H1 (cell line): ENCODE measurements at regions not wholly inside any gene's neighbourhood (a gene's known extent, or its start where the extent isn't known, plus 50 kb on each side); places are given as distances from the start of the nearest gene placed in this dataset.

Source experiments
- CTCF ChIA-PET: fragments of 300-600 bp; sonication (Branson Sonifier 250); formaldehyde crosslinking; loops from one replicate; lab custom pipeline; 2021; ENCODE audit not compliant: partially characterized antibody; lab: Charles Lee
- POLR2A ChIA-PET: fragments of 300-600 bp; sonication (Branson Sonifier 250); formaldehyde crosslinking; loops from one replicate; lab custom pipeline; 2021; ENCODE audit warnings: inconsistent platforms; ENCODE audit not compliant: partially characterized antibody; lab: Charles Lee
- DNase-seq, 2 experiments: peaks; one replicate each; pipeline versions ENCODE4 v3.0.0 to v3.0.0-alpha.2; 2010 to 2022; ENCODE audit warnings: low spot score in 2 of 2, low read depth in 1 of 2, mixed read lengths in 1 of 2
- FAIRE-seq: peaks from 2 replicates; lab custom pipeline; 2011; peaks lifted over from hg19 to GRCh38; lab: Jason Lieb, UNC
- H2AFZ ChIP-seq: 2 replicates; pipeline ENCODE4 v1.8.1; 2012; ENCODE audit warnings: low read length, inconsistent platforms
- H2AK5ac ChIP-seq: 2 replicates; pipeline ENCODE4 v1.6.1; 2013; ENCODE audit warnings: low read depth, low read length
- H2BK120ac ChIP-seq: replicated peaks from 2 replicates; pipeline ENCODE3; 2013; ENCODE audit warnings: low read depth, low read length, inconsistent platforms
- H2BK12ac ChIP-seq: 2 replicates; pipeline ENCODE4 v1.6.1; 2013; ENCODE audit warnings: low read depth, low read length
- H2BK15ac ChIP-seq: 2 replicates; pipeline ENCODE4 v1.6.1; 2013; ENCODE audit warnings: low read length
- H2BK20ac ChIP-seq: 2 replicates; pipeline ENCODE4 v1.6.1; 2013; ENCODE audit warnings: low read length
- H2BK5ac ChIP-seq: 2 replicates; pipeline ENCODE4 v1.6.1; 2013; ENCODE audit warnings: low read depth, low read length
- H3K14ac ChIP-seq: 2 replicates; pipeline ENCODE4 v1.6.1; 2013; ENCODE audit warnings: inconsistent platforms; ENCODE audit not compliant: insufficient read length
- H3K18ac ChIP-seq: 2 replicates; pipeline ENCODE4 v1.6.1; 2013; ENCODE audit warnings: low read length; ENCODE audit errors: extremely low read depth
- H3K23ac ChIP-seq: 2 replicates; pipeline ENCODE4 v1.6.1; 2013; ENCODE audit warnings: inconsistent platforms; ENCODE audit not compliant: insufficient read length
- H3K23me2 ChIP-seq: 2 replicates; pipeline ENCODE4 v1.6.1; 2013; ENCODE audit warnings: low read depth, low read length
- H3K27ac ChIP-seq: 2 replicates; pipeline ENCODE4 v1.6.1; 2011; ENCODE audit warnings: low read depth, low read length, inconsistent platforms
- H3K27me3 ChIP-seq, 4 experiments: replicated peaks in 1 of 4; 1 replicate in 1 of 4; 2 replicates in 3 of 4; pipeline versions ENCODE4 v1.6.1 to v1.8.1; 2011 to 2013; ENCODE audit warnings: low read length in 3 of 4, mild to moderate bottlenecking in 3 of 4, inconsistent platforms in 2 of 4, mixed read lengths in 2 of 4, moderate library complexity in 1 of 4; ENCODE audit not compliant: control insufficient read depth in 3 of 4, insufficient read depth in 3 of 4; ENCODE audit errors: extremely low read depth in 1 of 4
- H3K36me3 ChIP-seq, 4 experiments: 2 replicates each; pipeline versions ENCODE4 v1.6.1 to v1.8.1; 2011 to 2013; ENCODE audit warnings: mild to moderate bottlenecking in 4 of 4, low read length in 3 of 4, moderate library complexity in 2 of 4, control low read depth in 1 of 4, inconsistent platforms in 1 of 4; ENCODE audit not compliant: insufficient read depth in 4 of 4, control insufficient read depth in 2 of 4
- H3K4ac ChIP-seq: replicated peaks from 2 replicates; pipeline ENCODE3; 2013; ENCODE audit warnings: low read length, low read depth, mixed read lengths, inconsistent platforms; ENCODE audit not compliant: insufficient read length
- H3K4me1 ChIP-seq, 4 experiments: replicated peaks in 1 of 4; 1 replicate in 1 of 4; 2 replicates in 3 of 4; pipeline versions ENCODE4 v1.6.1 to v1.8.1; 2011 to 2013; ENCODE audit warnings: low read length in 3 of 4, inconsistent platforms in 2 of 4, mixed read lengths in 1 of 4; ENCODE audit not compliant: insufficient read depth in 4 of 4, control insufficient read depth in 3 of 4
- H3K4me2 ChIP-seq, 2 experiments: 2 replicates each; pipeline versions ENCODE4 v1.6.1 to v1.8.1; 2011 to 2013; ENCODE audit warnings: low read depth in 2 of 2, low read length in 2 of 2, control low read depth in 1 of 2, inconsistent platforms in 1 of 2, mild to moderate bottlenecking in 1 of 2; ENCODE audit not compliant: insufficient read depth in 1 of 2
- H3K4me3 ChIP-seq, 4 experiments: fragments of 200-600, 300-600 bp in 1 of 4; sonication (generic), shearing (Covaris generic), sonication (Bioruptor Twin) in 1 of 4; 2 replicates each; pipeline versions ENCODE4 v1.5.1 to v1.8.1; 2011 to 2016; ENCODE audit warnings: low read length in 4 of 4, low read depth in 3 of 4, control low read depth in 2 of 4, inconsistent platforms in 2 of 4, mild to moderate bottlenecking in 2 of 4, mixed read lengths in 1 of 4, moderate library complexity in 1 of 4; ENCODE audit not compliant: insufficient read depth in 2 of 4; ENCODE audit errors: extremely low read depth in 1 of 4
- H3K56ac ChIP-seq: replicated peaks from 2 replicates; pipeline ENCODE3; 2013; ENCODE audit warnings: low read depth, mild to moderate bottlenecking, mixed read lengths, low read length, inconsistent platforms; ENCODE audit not compliant: insufficient read length
- H3K79me1 ChIP-seq: 2 replicates; pipeline ENCODE4 v1.6.1; 2013; ENCODE audit warnings: low read depth, low read length, control low read depth
- H3K79me2 ChIP-seq, 2 experiments: 2 replicates each; pipeline versions ENCODE4 v1.6.1 to v1.8.1; 2012 to 2013; ENCODE audit warnings: low read length in 2 of 2, mild to moderate bottlenecking in 2 of 2, inconsistent platforms in 1 of 2; ENCODE audit not compliant: insufficient read depth in 2 of 2, control insufficient read depth in 1 of 2
- H3K9ac ChIP-seq, 4 experiments: replicated peaks in 1 of 4; 1 replicate in 1 of 4; 2 replicates in 3 of 4; pipeline versions ENCODE4 v1.6.1 to v1.8.1; 2011 to 2013; ENCODE audit warnings: low read depth in 3 of 4, low read length in 3 of 4, control low read depth in 2 of 4, mild to moderate bottlenecking in 2 of 4, moderate library complexity in 2 of 4, inconsistent platforms in 1 of 4; ENCODE audit errors: extremely low read depth in 1 of 4
- H3K9me3 ChIP-seq, 2 experiments: 2 replicates each; pipeline versions ENCODE4 v1.6.1 to v1.8.1; 2012 to 2013; ENCODE audit warnings: mild to moderate bottlenecking in 2 of 2, moderate library complexity in 2 of 2, control low read depth in 1 of 2, inconsistent platforms in 1 of 2, low read depth in 1 of 2, low read length in 1 of 2, mixed read lengths in 1 of 2; ENCODE audit not compliant: insufficient read depth in 2 of 2
- H4K20me1 ChIP-seq, 2 experiments: replicated peaks in 1 of 2; 2 replicates each; pipeline versions ENCODE3 to v1.8.1; 2011 to 2013; ENCODE audit warnings: inconsistent platforms in 2 of 2, low read length in 2 of 2, mild to moderate bottlenecking in 1 of 2; ENCODE audit not compliant: insufficient read depth in 2 of 2, control insufficient read depth in 1 of 2
- H4K5ac ChIP-seq: 2 replicates; pipeline ENCODE4 v1.6.1; 2013; ENCODE audit warnings: low read length, low read depth, mixed read lengths, inconsistent platforms; ENCODE audit not compliant: insufficient read length
- H4K8ac ChIP-seq: 2 replicates; pipeline ENCODE4 v1.8.0; 2013; ENCODE audit warnings: mild to moderate bottlenecking, moderate library complexity, low read length, inconsistent platforms; ENCODE audit not compliant: insufficient read depth; ENCODE audit errors: extremely low read depth
- H4K91ac ChIP-seq: replicated peaks from 2 replicates; pipeline ENCODE3; 2013; ENCODE audit warnings: low read length, mixed read lengths, inconsistent platforms; ENCODE audit not compliant: insufficient read length
- ATF3 ChIP-seq: IDR thresholded peaks from 2 replicates; pipeline ENCODE4 v1.6.1; 2011; ENCODE audit warnings: low read depth, mild to moderate bottlenecking, low read length; ENCODE audit not compliant: insufficient read depth
- CHD1 ChIP-seq: IDR thresholded peaks from 2 replicates; pipeline ENCODE4 v1.6.1; 2012; ENCODE audit warnings: low read depth, low read length, improper control_type of control experiment
- CHD2 ChIP-seq: IDR thresholded peaks from 2 replicates; pipeline ENCODE4 v1.6.1; 2012; ENCODE audit warnings: low read length, improper control_type of control experiment
- GABPA ChIP-seq: IDR thresholded peaks from 2 replicates; pipeline ENCODE4 v1.6.1; 2011; ENCODE audit warnings: mild to moderate bottlenecking, low read length, moderate library complexity, borderline replicate concordance; ENCODE audit not compliant: insufficient read depth
- POLR2A ChIP-seq, 2 experiments: IDR thresholded peaks; 1 replicate in 1 of 2; 2 replicates in 1 of 2; pipeline ENCODE4 v1.6.1; 2011; ENCODE audit warnings: low read depth in 2 of 2, low read length in 2 of 2, mild to moderate bottlenecking in 2 of 2; ENCODE audit errors: control extremely low read depth in 1 of 2
- RXRA ChIP-seq: IDR thresholded peaks from 2 replicates; pipeline ENCODE4 v1.6.1; 2011; ENCODE audit warnings: low read depth, mild to moderate bottlenecking, low read length, moderate library complexity; ENCODE audit not compliant: insufficient read depth
- SIRT6 ChIP-seq: IDR thresholded peaks from one replicate; pipeline ENCODE4 v1.7.1; 2012; ENCODE audit warnings: low read length, inconsistent platforms
- SUZ12 ChIP-seq: fragments of 200-600 bp; sonication (generic); IDR thresholded peaks from 2 replicates; pipeline ENCODE4 v1.6.1; 2012; ENCODE audit warnings: mild to moderate bottlenecking, inconsistent platforms, low read length, moderate library complexity, mixed read lengths
- WGBS, 2 experiments: shearing (Covaris generic) in 1 of 2; methylation state at CpG; one replicate each; pipeline versions ENCODE4 v1.1.6 to v1.1.7; 2013 to 2015; ENCODE audit warnings: low lambda C conversion rate in 2 of 2, mixed read lengths in 2 of 2, inconsistent platforms in 1 of 2, low coverage in 1 of 2, missing lambda C conversion rate in 1 of 2; ENCODE audit not compliant: insufficient replicate concordance in 2 of 2, insufficient coverage in 1 of 2, insufficient read length in 1 of 2; ENCODE audit errors: extremely low coverage in 1 of 2, missing lambda C conversion rate in 1 of 2; 5-methylcytosine and 5-hydroxymethylcytosine counted together

DNA sequence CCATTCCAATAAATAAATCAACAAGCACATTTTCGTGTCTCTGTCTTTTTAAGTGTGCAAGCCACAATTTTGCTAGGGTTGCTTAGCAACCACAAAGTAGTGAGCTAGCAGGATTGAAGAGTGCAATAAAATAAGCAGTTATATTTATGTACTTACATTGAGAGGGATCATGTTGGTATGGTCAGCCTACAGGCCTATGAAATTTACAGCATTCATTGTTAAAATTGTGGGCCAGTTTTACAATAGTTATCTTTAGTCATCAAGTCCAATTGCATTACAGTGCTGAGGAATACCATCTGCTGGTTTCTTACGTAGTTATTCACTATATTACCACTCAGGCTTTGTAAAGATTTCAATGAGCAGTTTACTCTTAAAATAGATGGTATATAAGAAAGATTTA lies 192.5 kb upstream of the POT1 start:
- H3K9me3 ChIP-seq = no peaks in the 10 kb centered on the region
- no peaks in the 10 kb centered on the region for H3K79me2 ChIP-seq
- CTCF ChIA-PET = interaction anchor here (0.6 kb wide), 1 partner anchor 62 kb away, joined by 3 read pairs; no protein-coding TSS in a partner anchor

More for the DNA sequence above, 192.5 kb upstream of the POT1 start:
- Histone ChIP-seq H3K23ac (no peak overlapping the region), H3K79me1 (no peaks in the 10 kb centered on the region), H4K5ac (no peak overlapping the region), H2AFZ (no peak overlapping the region), H3K27me3 (no peaks in the 10 kb centered on the region), H3K56ac (no peak overlapping the region), H2BK20ac (no peak overlapping the region), H4K20me1 (no peaks in the 10 kb centered on the region), H2AK5ac (no peak overlapping the region), H3K36me3 (no peaks in the 10 kb centered on the region), H3K9ac (no peak overlapping the region), H3K4me1 (no peaks in the 10 kb centered on the region; a peak in 1 of 7 replicates), H2BK15ac (no peak overlapping the region), H3K18ac (no peak overlapping the region), H4K91ac (no peak overlapping the region), H3K14ac (no peak overlapping the region), H3K4me3 (no peak overlapping the region), H3K23me2 (no peaks in the 10 kb centered on the region), H3K4ac (no peak overlapping the region), H2BK12ac (no peak overlapping the region), H3K4me2 (no peak overlapping the region), H3K27ac (no peak overlapping the region), H2BK5ac (no peak overlapping the region), H2BK120ac (no peak overlapping the region), H4K8ac (no peak overlapping the region)
- POLR2A ChIA-PET = no interaction called here
- 73% methylated on average over 2 of the region's 2 CpGs; no CpG with 5 or more reads in 1 of the 2 experiments for WGBS, 2 experiments
- no peak for FAIRE-seq
- DNase-seq = no peak
- TF ChIP-seq CHD1 (no peak), CHD2 (no peak), GABPA (no peak), SUZ12 (no peak), POLR2A (IDR thresholded peaks at IDR 0.05; ENCODE audit: control extremely low read depth in 1 of 2, low read depth in 2 of 2, low read length in 2 of 2) (no peak), SIRT6 (no peak), RXRA (no peak), ATF3 (no peak)
